SH-SY5Y (cell line): ENCODE measurements at regions not wholly inside any gene's neighbourhood (a gene's known extent, or its start where the extent isn't known, plus 50 kb on each side); places are given as distances from the start of the nearest gene placed in this dataset.

Experiments used
- GATA2 ChIP-seq: IDR thresholded peaks from 2 replicates; pipeline ENCODE4 v1.6.1; 2011; ENCODE audit warnings: mild to moderate bottlenecking, low read depth, low read length
- GATA3 ChIP-seq: IDR thresholded peaks from 2 replicates; pipeline ENCODE4 v1.6.1; 2011; ENCODE audit warnings: low read depth, mild to moderate bottlenecking, low read length, moderate library complexity

- TF ChIP-seq GATA2 (no peak), GATA3 (no peak)
Measured at GRCh38 chr1:189350983-189351616, 1126.6 kb downstream of the BRINP3 start.

- TF ChIP-seq GATA2 (no peak), GATA3 (no peak)
Measured at GRCh38 chr1:189351960-189352359, 1125.7 kb downstream of the BRINP3 start.

- TF ChIP-seq GATA3 = no peak
- TF ChIP-seq GATA2 = no peak
Measured at GRCh38 chr1:189356206-189356605, 1121.5 kb downstream of the BRINP3 start.

- no peak for TF ChIP-seq GATA3
- no peak for TF ChIP-seq GATA2
Measured at GRCh38 chr1:189357317-189357716, 1120.3 kb downstream of the BRINP3 start.

GRCh38 chr1:189369612-189370011 lies 1108.1 kb downstream of the BRINP3 start:
- no peak for TF ChIP-seq GATA2
- TF ChIP-seq GATA3 = no peak

GRCh38 chr1:189374816-189375215 lies 1102.8 kb downstream of the BRINP3 start:
- TF ChIP-seq GATA3 (no peak), GATA2 (no peak)

- no peak for TF ChIP-seq GATA2
- no peak for TF ChIP-seq GATA3
Measured at GRCh38 chr1:189405419-189405818, 1072.2 kb downstream of the BRINP3 start.

- TF ChIP-seq GATA3 (no peak), GATA2 (no peak)
Measured at GRCh38 chr1:189409774-189410173, 1067.9 kb downstream of the BRINP3 start.

- TF ChIP-seq GATA2 (no peak), GATA3 (no peak)
Measured at GRCh38 chr1:189424746-189425331, 1052.8 kb downstream of the BRINP3 start.

- TF ChIP-seq GATA2 (no peak), GATA3 (no peak)
Measured at GRCh38 chr1:189429610-189430009, 1048.1 kb downstream of the BRINP3 start.

GRCh38 chr1:189431447-189431846 lies 1046.2 kb downstream of the BRINP3 start:
- no peak for TF ChIP-seq GATA3
- no peak for TF ChIP-seq GATA2

GRCh38 chr1:189432753-189433152 lies 1044.9 kb downstream of the BRINP3 start:
- TF ChIP-seq GATA3 = no peak
- TF ChIP-seq GATA2 = no peak

GRCh38 chr1:189434461-189434860 lies 1043.2 kb downstream of the BRINP3 start:
- TF ChIP-seq GATA3 (no peak), GATA2 (no peak)

GRCh38 chr1:189435398-189435797 lies 1042.3 kb downstream of the BRINP3 start:
- no peak for TF ChIP-seq GATA3
- no peak for TF ChIP-seq GATA2

- TF ChIP-seq GATA2 (no peak), GATA3 (no peak)
Measured at GRCh38 chr1:189438808-189439207, 1038.9 kb downstream of the BRINP3 start.
